HepG2 (cell line): ENCODE measurements at regions not wholly inside any gene's neighbourhood (a gene's known extent, or its start where the extent isn't known, plus 50 kb on each side); places are given as distances from the start of the nearest gene placed in this dataset.

Experiments used
- ATAC-seq: fragments of 200-7000 bp; cut with Tn5 transposase; 3 replicates; pipeline ENCODE4 v1.9.1; 2020; ENCODE audit warnings: mild to moderate bottlenecking, moderate library complexity
- BruUV-seq: library from RNA; stranded (reverse); fragments of 400-500 nt; replicated peaks from 2 replicates; lab custom pipeline; 2021; lab: Mats Ljungman, UMichigan
- CTCF ChIA-PET: fragments of 300-600 bp; formaldehyde crosslinking; extraction: SDS; loops from one replicate; lab custom pipeline; 2021; ENCODE audit warnings: low total read pairs, inconsistent platforms, low intra/inter-chr PET ratio; lab: Yijun Ruan, JAX
- POLR2A ChIA-PET: fragments of 350-600 bp; sonication (Branson Sonifier 250); formaldehyde crosslinking; loops from one replicate; lab custom pipeline; 2020; ENCODE audit warnings: antibody characterized with exemption, inconsistent platforms; lab: Yijun Ruan, JAX
- DNase-seq: peaks from one replicate; pipeline ENCODE4 v3.0.0-alpha.2; 2015; ENCODE audit warnings: low spot score
- FAIRE-seq: peaks from 3 replicates; lab custom pipeline; 2011; peaks lifted over from hg19 to GRCh38; lab: Jason Lieb, UNC
- H2AFZ ChIP-seq: one replicate; pipeline ENCODE4 v1.6.1; 2011; ENCODE audit warnings: low read length, inconsistent platforms
- H3K27ac ChIP-seq: fragments of 300-600 bp; 3 replicates; pipeline ENCODE4 v1.8.0; 2011; ENCODE audit warnings: mixed run types, mild to moderate bottlenecking, mixed read lengths, low read length, inconsistent platforms; ENCODE audit not compliant: insufficient read depth; ENCODE audit errors: extremely low read length
- H3K27me3 ChIP-seq, 2 experiments: fragments of 200-600 bp in 1 of 2; 2 replicates in 1 of 2; 3 replicates in 1 of 2; pipeline versions ENCODE4 v1.6.0 to v1.8.0; 2011; ENCODE audit warnings: low read length in 2 of 2, mild to moderate bottlenecking in 2 of 2, moderate library complexity in 2 of 2, inconsistent platforms in 1 of 2; ENCODE audit not compliant: insufficient read depth in 2 of 2, control insufficient read depth in 1 of 2
- H3K36me3 ChIP-seq, 2 experiments: fragments of 200-600 bp in 1 of 2; replicated peaks in 1 of 2; 2 replicates in 1 of 2; 3 replicates in 1 of 2; pipeline versions ENCODE4 v1.5.1 to v1.8.0; 2011; ENCODE audit warnings: low read length in 2 of 2, inconsistent platforms in 1 of 2; ENCODE audit not compliant: insufficient read depth in 2 of 2, control insufficient read depth in 1 of 2
- H3K4me1 ChIP-seq: 2 replicates; pipeline ENCODE4 v1.5.1; 2012; ENCODE audit warnings: low read length, inconsistent platforms; ENCODE audit not compliant: insufficient read depth
- H3K4me2 ChIP-seq: 2 replicates; pipeline ENCODE4 v1.6.0; 2011; ENCODE audit warnings: low read depth, low read length, inconsistent platforms
- H3K4me3 ChIP-seq, 3 experiments: fragments of 200-600 bp in 1 of 3; sonication (generic), shearing (Covaris generic) in 1 of 3; replicated peaks in 1 of 3; 2 replicates each; pipeline ENCODE4 v1.5.1; 2011 to 2016; ENCODE audit warnings: low read length in 3 of 3, inconsistent platforms in 2 of 3, low read depth in 2 of 3, mild to moderate bottlenecking in 2 of 3, control low read depth in 1 of 3, mixed read lengths in 1 of 3; ENCODE audit not compliant: insufficient read depth in 1 of 3
- H3K79me2 ChIP-seq: one replicate; pipeline ENCODE4 v1.6.1; 2011; ENCODE audit warnings: low read length, inconsistent platforms; ENCODE audit not compliant: insufficient read depth
- H3K9ac ChIP-seq: 2 replicates; pipeline ENCODE4 v1.6.0; 2011; ENCODE audit warnings: mild to moderate bottlenecking, low read depth, low read length, inconsistent platforms; ENCODE audit not compliant: insufficient read depth
- H3K9me3 ChIP-seq: 2 replicates; pipeline ENCODE4 v1.5.1; 2012; ENCODE audit warnings: mild to moderate bottlenecking, low read length
- H4K20me1 ChIP-seq: 2 replicates; pipeline ENCODE4 v1.6.0; 2011; ENCODE audit warnings: inconsistent platforms, mild to moderate bottlenecking, low read length, moderate library complexity; ENCODE audit not compliant: insufficient read depth
- ERF ChIP-seq: IDR thresholded peaks from 2 replicates; pipeline ENCODE4 v1.6.1; 2018; ENCODE audit warnings: missing biosample characterization, missing genetic modification reagents
- GABPB1 ChIP-seq: IDR thresholded peaks from 2 replicates; pipeline ENCODE4 v1.6.1; 2016; ENCODE audit warnings: mild to moderate bottlenecking, missing genetic modification reagents, moderate library complexity, missing compliant biosample characterization
- NR2F1 ChIP-seq, 2 experiments: fragments of 450-650 bp in 1 of 2; formaldehyde crosslinking in 1 of 2; IDR thresholded peaks; 2 replicates each; pipeline versions ENCODE4 v1.5.0 to v1.6.1; 2016 to 2020; ENCODE audit warnings: mild to moderate bottlenecking in 1 of 2, missing compliant biosample characterization in 1 of 2, missing genetic modification reagents in 1 of 2, moderate library complexity in 1 of 2
- NR3C1 ChIP-seq: sonication (generic); formaldehyde crosslinking; IDR thresholded peaks from 2 replicates; pipeline ENCODE4 v1.4.0; 2020; ENCODE audit warnings: missing genetic modification reagents
- TOPORS ChIP-seq: sonication (generic); formaldehyde crosslinking; IDR thresholded peaks from 2 replicates; pipeline ENCODE4 v1.8.0; 2023; ENCODE audit warnings: mild to moderate bottlenecking, missing genetic modification reagents
- U2AF2 ChIP-seq: fragments of 200-400 bp; formaldehyde crosslinking; IDR thresholded peaks from 2 replicates; pipeline ENCODE4 v1.6.1; 2017; ENCODE audit warnings: low read depth, mild to moderate bottlenecking, low read length
- ZNF512 ChIP-seq: sonication (generic); formaldehyde crosslinking; IDR thresholded peaks from 2 replicates; pipeline ENCODE4 v1.4.0; 2020; ENCODE audit warnings: mild to moderate bottlenecking, missing genetic modification reagents
- ZNF546 ChIP-seq: sonication (generic); formaldehyde crosslinking; conservative IDR thresholded peaks from 2 replicates; pipeline ENCODE4 v1.8.1; 2023; ENCODE audit warnings: mild to moderate bottlenecking, missing genetic modification reagents
- ZNF703 ChIP-seq: sonication (generic); formaldehyde crosslinking; IDR thresholded peaks from 2 replicates; pipeline ENCODE4 v1.5.1; 2020; ENCODE audit warnings: missing genetic modification reagents, mild to moderate bottlenecking, moderate library complexity, borderline replicate concordance
- ZNF704 ChIP-seq: sonication (generic); formaldehyde crosslinking; IDR thresholded peaks from 2 replicates; pipeline ENCODE4 v1.8.1; 2023; ENCODE audit warnings: mild to moderate bottlenecking, inconsistent platforms, moderate library complexity, missing genetic modification reagents, borderline replicate concordance
- WGBS: methylation state at CpG from one replicate; pipeline ENCODE4 v1.1.6; 2017; ENCODE audit warnings: low lambda C conversion rate; 5-methylcytosine and 5-hydroxymethylcytosine counted together
- in situ Hi-C: cut with HindIII; loops from 2 replicates; pipeline ENCODE4 v1.10.0; 2017; ENCODE audit warnings: low pct_unique_long_range_greater_than_20kb; ENCODE audit not compliant: extremely low pct_ligation_motif_present
- intact Hi-C: fragments of 100-400 bp; cut with micrococcal nuclease; formaldehyde crosslinking; loops from one replicate; pipeline ENCODE4 v1.10.0; 2022; ENCODE audit not compliant: unreplicated experiment

- BruUV-seq = no TSS peak
- 0% methylated on average over 1 of the region's 1 CpG for WGBS
- Histone ChIP-seq H3K4me2 (no peak overlapping the region), H3K4me3 (no peak overlapping the region), H2AFZ (no peak overlapping the region), H3K9me3 (no peaks in the 10 kb centered on the region; the same call in none of the 2 replicates), H3K27me3 (no peaks in the 10 kb centered on the region), H3K4me1 (no peaks in the 10 kb centered on the region), H4K20me1 (no peaks in the 10 kb centered on the region), H3K27ac (no peak overlapping the region), H3K9ac (no peak overlapping the region), H3K79me2 (no peaks in the 10 kb centered on the region), H3K36me3 (no peaks in the 10 kb centered on the region)
- no peak for FAIRE-seq
- CTCF ChIA-PET = no interaction called here
- POLR2A ChIA-PET = no interaction called here
- in situ Hi-C loops = no loop called here
- ATAC-seq = no peak
- intact Hi-C loops = no loop called here
- no peak for DNase-seq
- TF ChIP-seq U2AF2 = no peak
- TF ChIP-seq TOPORS (CRISPR knock-in tag) = no peak
- no peak for TF ChIP-seq NR2F1 (CRISPR knock-in tag; IDR thresholded peaks at IDR 0.05)
- TF ChIP-seq NR3C1 (CRISPR knock-in tag) = no peak
- TF ChIP-seq ZNF704 (CRISPR knock-in tag) = no peak
- TF ChIP-seq ERF (CRISPR knock-in tag) = no peak
- no peak for TF ChIP-seq ZNF703 (CRISPR knock-in tag)
- TF ChIP-seq GABPB1 (CRISPR knock-in tag) = no peak
- TF ChIP-seq ZNF546 = no peak
- TF ChIP-seq ZNF512 (CRISPR knock-in tag) = no peak
These were observed 534.0 kb upstream of the FMR1 start for GRCh38 chrX:147377728-147378127.
